Stimulated activated CD4-positive, alpha-beta T cell treated with anti-CD3 and anti-CD28 coated beads, Interleukin-12 subunit alpha, Interleukin-12 subunit beta, amount 100 ng/mL, for 4 hours (primary cell): ENCODE measurements at regions not wholly inside any gene's neighbourhood (a gene's known extent, or its start where the extent isn't known, plus 50 kb on each side); places are given as distances from the start of the nearest gene placed in this dataset.

ENCODE experiments used
- DNase-seq: peaks from one replicate; pipeline ENCODE4 v3.0.0-alpha.2; 2020

- no peak for DNase-seq
These were observed 273.7 kb downstream of the SOX9 start for GRCh38 chr17:72394531-72394930.

- DNase-seq, result no peak
These were observed 275.3 kb downstream of the SOX9 start for GRCh38 chr17:72396121-72396520.

- DNase-seq, result no peak
These were observed 276.4 kb downstream of the SOX9 start for GRCh38 chr17:72397223-72397667.

GRCh38 chr17:72397687-72398086 lies 276.9 kb downstream of the SOX9 start:
- DNase-seq, result no peak

- DNase-seq, result no peak
These were observed 278.3 kb downstream of the SOX9 start for GRCh38 chr17:72399023-72399607.

- no peak for DNase-seq
These were observed 279.0 kb downstream of the SOX9 start for GRCh38 chr17:72399608-72400487.

GRCh38 chr17:72400488-72400827 lies 279.6 kb downstream of the SOX9 start:
- no peak for DNase-seq

GRCh38 chr17:72400863-72401262 lies 280.0 kb downstream of the SOX9 start:
- DNase-seq, result no peak

- no peak for DNase-seq
These were observed 281.3 kb downstream of the SOX9 start for GRCh38 chr17:72401883-72402726.

GRCh38 chr17:72402727-72403210 lies 281.9 kb downstream of the SOX9 start:
- no peak for DNase-seq

GRCh38 chr17:72403713-72404209 lies 282.9 kb downstream of the SOX9 start:
- no peak for DNase-seq

GRCh38 chr17:72404872-72405271 lies 284.1 kb downstream of the SOX9 start:
- no peak for DNase-seq

- no peak for DNase-seq
These were observed 284.9 kb downstream of the SOX9 start for GRCh38 chr17:72405662-72406230.

- no peak for DNase-seq
These were observed 285.7 kb downstream of the SOX9 start for GRCh38 chr17:72406498-72406897.

GRCh38 chr17:72407336-72407909 lies 286.6 kb downstream of the SOX9 start:
- no peak for DNase-seq

- no peak for DNase-seq
These were observed 287.1 kb downstream of the SOX9 start for GRCh38 chr17:72407931-72408330.

- DNase-seq, result no peak
These were observed 287.8 kb downstream of the SOX9 start for GRCh38 chr17:72408641-72409040.

- DNase-seq, result no peak
These were observed 288.7 kb downstream of the SOX9 start for GRCh38 chr17:72409405-72410002.

GRCh38 chr17:72411124-72411563 lies 290.3 kb downstream of the SOX9 start:
- no peak for DNase-seq

GRCh38 chr17:72412650-72413076 lies 291.8 kb downstream of the SOX9 start:
- no peak for DNase-seq

GRCh38 chr17:72413077-72414031 lies 292.5 kb downstream of the SOX9 start:
- DNase-seq, result no peak
